ENCODE measurements at regions not wholly inside any gene's neighbourhood (a gene's known extent, or its start where the extent isn't known, plus 50 kb on each side); places are given as distances from the start of the nearest gene placed in this dataset.
"Not testable (repeated sequence)": the region's sequence is repeated elsewhere in the genome, so short reads cannot be mapped to it uniquely, and the experiment has no call there.

DNA sequence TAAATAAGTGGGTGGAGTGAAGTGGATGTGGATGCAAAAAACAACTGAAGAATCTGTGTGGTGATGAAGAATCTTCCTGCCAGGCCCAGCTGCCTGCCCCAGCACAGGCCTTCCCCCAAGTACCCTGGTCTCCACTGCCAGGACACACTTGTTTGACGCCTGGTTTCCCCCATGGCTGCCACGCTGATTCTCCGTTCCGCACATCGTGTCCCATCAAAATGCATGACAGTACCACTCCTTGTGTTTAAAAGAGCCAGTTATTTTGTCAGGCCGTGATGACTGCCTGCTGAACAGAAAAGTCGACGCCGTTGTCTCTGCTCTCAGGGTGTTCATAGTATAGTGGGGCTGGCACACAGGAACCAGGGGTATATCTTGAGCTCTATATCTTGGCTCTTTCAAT, 50.3 kb upstream of the KYNU start:
- no peak overlapping the region for H3K4me3 ChIP-seq (ENCODE audit: low read depth, low read length)

GRCh38 chr2:142825861-142826260, 51.6 kb upstream of the KYNU start:
- H3K4me3 ChIP-seq (ENCODE audit: low read depth, low read length) = no peak overlapping the region
- DNase-seq (ENCODE audit: low read depth) = no peak

More for the DNA sequence above, 50.3 kb upstream of the KYNU start:
- no peak for DNase-seq (ENCODE audit: low read depth)

DNA sequence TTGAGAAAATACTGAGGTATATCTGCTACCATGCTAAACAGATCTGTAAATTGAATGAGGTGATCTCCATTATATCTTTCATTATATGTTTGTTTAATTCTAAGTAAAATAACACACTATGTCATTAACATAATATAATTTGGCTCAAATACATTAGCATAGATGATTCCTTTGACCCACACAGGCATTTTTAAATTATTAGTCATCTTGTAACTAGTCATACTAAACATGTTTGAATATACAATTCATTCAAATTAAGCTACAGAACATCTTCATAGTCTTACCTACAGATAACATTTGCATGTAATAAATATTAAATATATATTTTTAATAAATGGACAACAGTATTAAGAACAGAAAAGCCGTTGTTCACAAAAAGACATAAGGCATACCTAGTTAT, 52.7 kb upstream of the KYNU start:
- DNase-seq (ENCODE audit: low read depth) = no peak
- H3K4me3 ChIP-seq (ENCODE audit: low read depth, low read length) = no peak overlapping the region

- no peak overlapping the region for H3K4me3 ChIP-seq (ENCODE audit: low read depth, low read length)
- DNase-seq (ENCODE audit: low read depth) = no peak
Measured at GRCh38 chr2:142822190-142822589, 55.3 kb upstream of the KYNU start.

- H3K4me3 ChIP-seq (ENCODE audit: low read depth, low read length) = no peak overlapping the region
- no peak for DNase-seq (ENCODE audit: low read depth)
Measured at GRCh38 chr2:142819411-142819810, 58.1 kb upstream of the KYNU start.

DNA sequence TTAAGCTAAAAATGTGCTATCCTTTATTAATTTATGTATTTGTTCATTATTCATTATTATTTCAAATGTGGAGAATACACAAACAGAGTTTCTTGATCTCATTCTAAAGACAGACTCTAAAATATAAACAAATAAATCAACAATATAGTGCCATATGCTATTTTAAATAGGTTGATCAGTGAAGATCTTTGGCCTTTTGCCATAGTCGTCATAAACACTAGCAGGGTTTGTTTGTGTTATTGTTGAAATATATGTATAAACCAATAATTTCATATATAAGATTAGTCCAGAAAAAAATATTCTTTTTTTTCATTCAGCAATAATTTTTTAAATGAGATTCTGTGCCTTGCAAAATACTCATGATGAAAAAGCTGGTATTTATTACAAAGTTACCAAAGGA, 62.1 kb upstream of the KYNU start:
- H3K4me3 ChIP-seq (ENCODE audit: low read depth, low read length) = no peak overlapping the region
- DNase-seq (ENCODE audit: low read depth) = no peak

DNA sequence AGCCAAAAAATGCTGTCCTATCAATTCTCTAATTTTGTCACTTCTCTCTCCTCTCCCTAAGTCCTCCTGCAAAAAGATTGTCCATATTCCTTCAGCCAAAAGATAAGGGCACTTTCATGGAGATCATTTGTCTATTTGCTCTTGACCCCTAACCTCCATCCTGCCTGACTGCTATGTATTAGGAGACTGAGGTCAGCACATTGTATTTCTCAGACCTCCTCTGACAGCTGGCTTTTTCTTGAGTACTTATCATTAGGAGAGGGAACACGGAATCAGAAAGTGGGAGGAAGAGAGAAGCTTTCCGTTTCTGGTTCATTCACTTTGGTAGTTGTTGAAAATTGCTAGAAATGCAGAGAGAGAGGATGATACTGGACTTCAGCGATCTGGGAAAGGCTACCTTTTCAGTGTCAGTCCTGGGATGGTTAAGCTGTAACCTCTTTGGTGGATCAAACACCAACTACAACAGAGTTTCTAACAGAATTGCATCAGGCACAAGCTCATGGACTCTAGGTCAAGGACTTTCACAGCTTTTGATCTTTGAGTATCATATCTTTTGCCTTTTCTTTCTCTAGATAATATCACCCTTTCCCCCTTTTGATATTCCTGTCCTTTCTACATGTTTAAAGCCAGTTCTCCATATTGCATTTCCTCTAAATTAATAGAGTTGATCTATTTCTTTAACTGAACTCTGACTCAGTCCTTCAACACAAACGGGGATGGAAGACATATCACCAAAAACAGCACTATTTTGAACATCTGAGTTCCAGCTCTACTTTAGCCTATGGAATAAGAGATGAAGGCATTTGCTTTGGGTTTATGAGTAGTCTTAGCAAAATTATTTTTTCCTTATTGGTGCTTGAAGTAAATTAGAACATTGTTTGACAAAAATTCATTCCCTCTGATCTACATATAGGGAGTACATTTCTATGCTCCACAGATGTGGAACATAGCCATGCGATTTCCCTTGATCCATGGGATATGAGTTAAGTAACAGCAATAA, 63.3 kb upstream of the KYNU start:
- no peak for DNase-seq (ENCODE audit: low read depth)
- no peak overlapping the region for H3K4me3 ChIP-seq (ENCODE audit: low read depth, low read length)

GRCh38 chr2:142811644-142812043, 65.8 kb upstream of the KYNU start:
- H3K4me3 ChIP-seq (ENCODE audit: low read depth, low read length); DNase-seq (ENCODE audit: low read depth): not testable (repeated sequence)

DNA sequence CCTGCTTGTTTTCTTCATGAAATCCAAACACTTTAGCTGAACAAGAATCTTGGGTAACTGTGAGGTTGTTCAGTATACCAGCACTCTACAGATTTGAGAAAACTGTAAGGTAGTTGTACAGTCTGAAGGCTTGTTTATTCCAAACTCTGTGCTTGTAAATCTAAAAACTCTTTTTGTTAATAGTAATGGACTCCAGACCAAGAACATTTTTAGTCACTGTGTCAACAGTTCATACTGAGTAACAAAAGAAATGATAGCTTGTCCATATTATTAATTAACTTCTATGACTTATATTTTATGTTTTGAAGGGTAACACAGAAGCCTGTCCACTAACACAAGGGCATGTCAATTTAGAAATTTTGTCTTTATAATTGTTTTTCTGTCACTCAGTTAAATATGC, 72.2 kb upstream of the KYNU start:
- no peak overlapping the region for H3K4me3 ChIP-seq (ENCODE audit: low read depth, low read length)
- no peak for DNase-seq (ENCODE audit: low read depth)

GRCh38 chr2:142803158-142803557, 74.3 kb upstream of the KYNU start:
- DNase-seq (ENCODE audit: low read depth) = no peak
- H3K4me3 ChIP-seq (ENCODE audit: low read depth, low read length) = no peak overlapping the region

DNA sequence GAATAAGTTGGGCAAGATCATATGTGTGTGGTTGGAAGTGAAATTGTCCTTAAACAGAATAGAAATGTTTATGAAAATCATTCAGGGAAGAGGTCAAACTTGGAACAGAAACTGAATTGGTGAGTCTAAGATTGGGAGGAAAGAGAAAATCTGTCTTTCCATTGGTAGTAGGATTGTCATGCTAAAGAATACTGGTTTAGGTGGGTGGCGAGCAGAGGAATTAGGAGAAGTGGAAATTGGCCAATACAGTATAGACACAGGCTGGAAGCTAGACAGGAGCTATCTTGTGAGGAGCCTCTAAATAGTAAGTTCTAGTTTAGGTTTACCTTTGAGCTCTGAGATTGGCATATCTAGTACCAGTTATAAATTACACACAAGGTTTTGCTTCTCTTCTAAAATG, 80.9 kb upstream of the KYNU start:
- no peak overlapping the region for H3K4me3 ChIP-seq (ENCODE audit: low read depth, low read length)
- DNase-seq (ENCODE audit: low read depth) = no peak

GRCh38 chr2:142796161-142796560, 81.3 kb upstream of the KYNU start:
- H3K4me3 ChIP-seq (ENCODE audit: low read depth, low read length) = no peak overlapping the region
- DNase-seq (ENCODE audit: low read depth) = no peak

- no peak for DNase-seq (ENCODE audit: low read depth)
Measured at GRCh38 chr2:142794850-142795249, 82.6 kb upstream of the KYNU start.

GRCh38 chr2:142792328-142792727, 85.1 kb upstream of the KYNU start:
- not testable (repeated sequence) for DNase-seq (ENCODE audit: low read depth); H3K4me3 ChIP-seq (ENCODE audit: low read depth, low read length)

More at GRCh38 chr2:142794850-142795249, 82.6 kb upstream of the KYNU start:
- no peak overlapping the region for H3K4me3 ChIP-seq (ENCODE audit: low read depth, low read length)

GRCh38 chr2:142791335-142791734, 86.1 kb upstream of the KYNU start:
- no peak overlapping the region for H3K4me3 ChIP-seq (ENCODE audit: low read depth, low read length)
- DNase-seq (ENCODE audit: low read depth) = no peak

GRCh38 chr2:142786918-142787702, 90.4 kb upstream of the KYNU start:
- no peak overlapping the region for H3K4me3 ChIP-seq (ENCODE audit: low read depth, low read length)
- no peak for DNase-seq (ENCODE audit: low read depth)

DNA sequence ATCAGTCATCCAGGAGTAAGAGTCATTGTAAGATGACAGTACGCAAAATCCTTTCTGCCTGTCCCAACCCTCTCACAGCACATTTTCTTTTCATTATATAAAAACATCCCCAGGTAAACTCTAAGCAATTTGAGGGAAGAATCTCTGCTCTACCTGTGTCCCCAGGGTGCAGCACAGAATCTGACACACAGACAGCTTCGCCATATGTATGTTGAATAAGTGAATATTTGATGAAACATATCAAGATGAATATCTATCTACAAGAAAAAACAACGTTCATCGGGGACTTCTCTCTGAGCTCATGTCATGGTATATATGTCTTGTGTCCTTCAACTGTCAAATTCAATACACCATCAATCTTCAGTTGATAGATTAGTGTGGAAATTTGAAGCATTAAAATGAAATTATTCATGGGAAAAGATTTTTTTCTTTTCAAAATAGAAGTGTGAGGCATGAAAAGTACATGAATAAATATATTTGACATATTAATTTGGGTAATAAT, 94.5 kb upstream of the KYNU start:
- H3K4me3 ChIP-seq (ENCODE audit: low read depth, low read length) = no peak overlapping the region
- no peak for DNase-seq (ENCODE audit: low read depth)

DNA sequence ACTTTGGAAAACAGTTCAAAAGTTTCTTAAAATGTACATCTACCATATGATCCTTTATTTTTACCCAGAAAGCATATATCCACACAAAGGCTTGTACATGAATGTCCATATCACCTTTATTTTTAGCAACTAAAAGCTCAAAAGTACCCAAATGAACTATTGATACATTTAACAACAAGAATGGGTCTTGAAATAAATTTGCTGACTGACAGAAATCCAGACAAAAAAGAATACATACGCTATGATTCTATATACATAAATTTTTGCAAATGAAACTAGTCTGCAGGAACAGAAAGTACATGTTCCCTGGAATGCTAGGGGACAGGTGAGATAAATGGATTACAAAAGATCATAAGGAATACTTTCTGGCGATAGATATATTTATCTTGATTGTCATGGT, 96.3 kb upstream of the KYNU start:
- H3K4me3 ChIP-seq (ENCODE audit: low read depth, low read length) = no peak overlapping the region
- DNase-seq (ENCODE audit: low read depth) = no peak

GRCh38 chr2:142778289-142778688, 99.2 kb upstream of the KYNU start:
- no peak for DNase-seq (ENCODE audit: low read depth)
- H3K4me3 ChIP-seq (ENCODE audit: low read depth, low read length) = no peak overlapping the region

DNA sequence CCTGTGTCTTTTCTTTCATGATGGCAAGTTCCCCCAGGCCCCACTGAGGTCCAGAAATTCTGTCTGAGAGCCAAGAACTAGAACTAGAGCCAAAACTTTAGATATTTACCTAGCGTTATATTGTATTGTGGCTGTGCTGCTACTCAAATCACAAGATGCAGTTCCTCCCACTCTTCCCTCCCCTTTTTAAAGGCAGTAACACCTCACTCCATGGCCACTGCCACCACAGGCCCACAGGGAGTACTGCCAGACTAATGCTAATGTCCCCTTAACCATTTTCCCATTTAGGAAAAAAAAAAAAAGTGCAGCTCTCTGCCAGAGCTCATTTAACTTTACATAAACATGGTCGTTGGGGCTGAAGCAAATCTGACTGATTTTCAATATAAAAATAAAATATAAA, 99.7 kb upstream of the KYNU start:
- H3K4me3 ChIP-seq (ENCODE audit: low read depth, low read length) = no peak overlapping the region
- no peak for DNase-seq (ENCODE audit: low read depth)
